ENCODE measurements at regions not wholly inside any gene's neighbourhood (a gene's known extent, or its start where the extent isn't known, plus 50 kb on each side); places are given as distances from the start of the nearest gene placed in this dataset.

- no peak for DNase-seq
- Histone ChIP-seq H3K27ac (ENCODE audit: low read depth in 2 of 2, low read length in 1 of 2) (no peak overlapping the region), H2AFZ (ENCODE audit: low read depth) (no peak overlapping the region), H3K27me3 (ENCODE audit: insufficient read depth) (no peaks in the 10 kb centered on the region), H3F3A (replicated peaks; ENCODE audit: insufficient read depth) (no peaks in the 10 kb centered on the region), H3K4me2 (no peak overlapping the region), H3K36me3 (replicated peaks in 1 of 2; ENCODE audit: control insufficient read depth in 1 of 2, insufficient read depth in 2 of 2, low read length in 1 of 2) (no peaks in the 10 kb centered on the region), H3K4me1 (ENCODE audit: control insufficient read depth in 1 of 2, insufficient read depth in 2 of 2, low read depth in 1 of 2, low read length in 1 of 2) (peaks cover 0 to 20% of the 10 kb centered on the region in 2 experiments; a peak in 2 of 4 replicates), H4K20me1 (ENCODE audit: insufficient read depth) (no peaks in the 10 kb centered on the region), H3K4me3 (ENCODE audit: low read depth in 2 of 2, low read length in 1 of 2) (no peak overlapping the region), H3K9ac (no peak overlapping the region), H3K9me2 (no peaks in the 10 kb centered on the region), H3K9me3 (no peaks in the 10 kb centered on the region), H3K79me2 (ENCODE audit: insufficient read depth) (no peaks in the 10 kb centered on the region)
- ChIA-PET CTCF (interaction anchor here (0.6 to 7.3 kb wide), 5 partner anchors 12 to 892 kb away, joined by 3 to 39 read pairs (median 10); no protein-coding TSS in a partner anchor), POLR2A (no interaction called here)
- WGBS (ENCODE audit: low lambda C conversion rate), result 6% methylated on average over 2 of the region's 2 CpGs
- TF ChIP-seq EZH2phosphoT487 (IDR thresholded peaks at IDR 0.05; ENCODE audit: borderline replicate concordance, low read depth), result no peak
- peak; percentile 16; the same call in 1 of the 2 replicates for TF ChIP-seq GATA2 (CRISPR knock-in tag; IDR thresholded peaks at IDR 0.05)
These were observed 251.0 kb upstream of the MCTP2 start for GRCh38 chr15:93980261-93980911.

- DNase-seq, result peak; percentile 16
- CTCF ChIA-PET, result interaction anchor here (0.6 to 2.8 kb wide), 22 partner anchors 7 to 944 kb away, joined by 3 to 30 read pairs (median 3); partner anchors contain the start of gene RGMA
- 52% methylated on average over 6 of the region's 6 CpGs for WGBS (ENCODE audit: low lambda C conversion rate)
These were observed 256.4 kb upstream of the MCTP2 start for GRCh38 chr15:93974804-93975481.

More at GRCh38 chr15:93974804-93975481, 256.4 kb upstream of the MCTP2 start:
- no peaks in the 10 kb centered on the region for H3K27me3 ChIP-seq (ENCODE audit: insufficient read depth)
- no peak overlapping the region for H3K27ac ChIP-seq (ENCODE audit: low read depth in 2 of 2, low read length in 1 of 2)
- no peaks in the 10 kb centered on the region for H3K36me3 ChIP-seq (replicated peaks in 1 of 2; ENCODE audit: control insufficient read depth in 1 of 2, insufficient read depth in 2 of 2, low read length in 1 of 2)
- H3K4me3 ChIP-seq (ENCODE audit: low read depth in 2 of 2, low read length in 1 of 2), result no peak overlapping the region
- H4K20me1 ChIP-seq (ENCODE audit: insufficient read depth), result no peaks in the 10 kb centered on the region
- POLR2A ChIA-PET, result no interaction called here
- no peaks in the 10 kb centered on the region for H3K9me2 ChIP-seq
- TF ChIP-seq FOSL2 (IDR thresholded peaks at IDR 0.05; ENCODE audit: borderline replicate concordance, low read depth), result no peak
- TF ChIP-seq, protein P1, sequence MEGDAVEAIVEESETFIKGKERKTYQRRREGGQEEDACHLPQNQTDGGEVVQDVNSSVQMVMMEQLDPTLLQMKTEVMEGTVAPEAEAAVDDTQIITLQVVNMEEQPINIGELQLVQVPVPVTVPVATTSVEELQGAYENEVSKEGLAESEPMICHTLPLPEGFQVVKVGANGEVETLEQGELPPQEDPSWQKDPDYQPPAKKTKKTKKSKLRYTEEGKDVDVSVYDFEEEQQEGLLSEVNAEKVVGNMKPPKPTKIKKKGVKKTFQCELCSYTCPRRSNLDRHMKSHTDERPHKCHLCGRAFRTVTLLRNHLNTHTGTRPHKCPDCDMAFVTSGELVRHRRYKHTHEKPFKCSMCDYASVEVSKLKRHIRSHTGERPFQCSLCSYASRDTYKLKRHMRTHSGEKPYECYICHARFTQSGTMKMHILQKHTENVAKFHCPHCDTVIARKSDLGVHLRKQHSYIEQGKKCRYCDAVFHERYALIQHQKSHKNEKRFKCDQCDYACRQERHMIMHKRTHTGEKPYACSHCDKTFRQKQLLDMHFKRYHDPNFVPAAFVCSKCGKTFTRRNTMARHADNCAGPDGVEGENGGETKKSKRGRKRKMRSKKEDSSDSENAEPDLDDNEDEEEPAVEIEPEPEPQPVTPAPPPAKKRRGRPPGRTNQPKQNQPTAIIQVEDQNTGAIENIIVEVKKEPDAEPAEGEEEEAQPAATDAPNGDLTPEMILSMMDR (IDR thresholded peaks at IDR 0.05), result peak; percentile 51
- no peak for TF ChIP-seq TEAD4 (IDR thresholded peaks at IDR 0.05; ENCODE audit: borderline replicate concordance, insufficient read depth)
- TF ChIP-seq, protein P2, sequence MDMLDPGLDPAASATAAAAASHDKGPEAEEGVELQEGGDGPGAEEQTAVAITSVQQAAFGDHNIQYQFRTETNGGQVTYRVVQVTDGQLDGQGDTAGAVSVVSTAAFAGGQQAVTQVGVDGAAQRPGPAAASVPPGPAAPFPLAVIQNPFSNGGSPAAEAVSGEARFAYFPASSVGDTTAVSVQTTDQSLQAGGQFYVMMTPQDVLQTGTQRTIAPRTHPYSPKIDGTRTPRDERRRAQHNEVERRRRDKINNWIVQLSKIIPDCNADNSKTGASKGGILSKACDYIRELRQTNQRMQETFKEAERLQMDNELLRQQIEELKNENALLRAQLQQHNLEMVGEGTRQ (IDR thresholded peaks at IDR 0.05; ENCODE audit: borderline replicate concordance, low read depth, low read length), result no peak
- no peak for TF ChIP-seq RFX5 (IDR thresholded peaks at IDR 0.05; ENCODE audit: low read length)
- peak; percentile 77 for TF ChIP-seq RAD21 (IDR thresholded peaks at IDR 0.05; ENCODE audit: low read length)
- no peak for TF ChIP-seq JUND (IDR thresholded peaks at IDR 0.05)
- no peak for TF ChIP-seq EZH2phosphoT487 (IDR thresholded peaks at IDR 0.05; ENCODE audit: borderline replicate concordance, low read depth)
- peak; percentile 53; the same call in 1 of the 2 replicates for TF ChIP-seq SMC3 (IDR thresholded peaks at IDR 0.05; ENCODE audit: low read depth, low read length)
- TF ChIP-seq, protein P3, sequence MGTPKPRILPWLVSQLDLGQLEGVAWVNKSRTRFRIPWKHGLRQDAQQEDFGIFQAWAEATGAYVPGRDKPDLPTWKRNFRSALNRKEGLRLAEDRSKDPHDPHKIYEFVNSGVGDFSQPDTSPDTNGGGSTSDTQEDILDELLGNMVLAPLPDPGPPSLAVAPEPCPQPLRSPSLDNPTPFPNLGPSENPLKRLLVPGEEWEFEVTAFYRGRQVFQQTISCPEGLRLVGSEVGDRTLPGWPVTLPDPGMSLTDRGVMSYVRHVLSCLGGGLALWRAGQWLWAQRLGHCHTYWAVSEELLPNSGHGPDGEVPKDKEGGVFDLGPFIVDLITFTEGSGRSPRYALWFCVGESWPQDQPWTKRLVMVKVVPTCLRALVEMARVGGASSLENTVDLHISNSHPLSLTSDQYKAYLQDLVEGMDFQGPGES (IDR thresholded peaks at IDR 0.05; ENCODE audit: low read depth, low read length), result no peak
- TF ChIP-seq, protein P4, sequence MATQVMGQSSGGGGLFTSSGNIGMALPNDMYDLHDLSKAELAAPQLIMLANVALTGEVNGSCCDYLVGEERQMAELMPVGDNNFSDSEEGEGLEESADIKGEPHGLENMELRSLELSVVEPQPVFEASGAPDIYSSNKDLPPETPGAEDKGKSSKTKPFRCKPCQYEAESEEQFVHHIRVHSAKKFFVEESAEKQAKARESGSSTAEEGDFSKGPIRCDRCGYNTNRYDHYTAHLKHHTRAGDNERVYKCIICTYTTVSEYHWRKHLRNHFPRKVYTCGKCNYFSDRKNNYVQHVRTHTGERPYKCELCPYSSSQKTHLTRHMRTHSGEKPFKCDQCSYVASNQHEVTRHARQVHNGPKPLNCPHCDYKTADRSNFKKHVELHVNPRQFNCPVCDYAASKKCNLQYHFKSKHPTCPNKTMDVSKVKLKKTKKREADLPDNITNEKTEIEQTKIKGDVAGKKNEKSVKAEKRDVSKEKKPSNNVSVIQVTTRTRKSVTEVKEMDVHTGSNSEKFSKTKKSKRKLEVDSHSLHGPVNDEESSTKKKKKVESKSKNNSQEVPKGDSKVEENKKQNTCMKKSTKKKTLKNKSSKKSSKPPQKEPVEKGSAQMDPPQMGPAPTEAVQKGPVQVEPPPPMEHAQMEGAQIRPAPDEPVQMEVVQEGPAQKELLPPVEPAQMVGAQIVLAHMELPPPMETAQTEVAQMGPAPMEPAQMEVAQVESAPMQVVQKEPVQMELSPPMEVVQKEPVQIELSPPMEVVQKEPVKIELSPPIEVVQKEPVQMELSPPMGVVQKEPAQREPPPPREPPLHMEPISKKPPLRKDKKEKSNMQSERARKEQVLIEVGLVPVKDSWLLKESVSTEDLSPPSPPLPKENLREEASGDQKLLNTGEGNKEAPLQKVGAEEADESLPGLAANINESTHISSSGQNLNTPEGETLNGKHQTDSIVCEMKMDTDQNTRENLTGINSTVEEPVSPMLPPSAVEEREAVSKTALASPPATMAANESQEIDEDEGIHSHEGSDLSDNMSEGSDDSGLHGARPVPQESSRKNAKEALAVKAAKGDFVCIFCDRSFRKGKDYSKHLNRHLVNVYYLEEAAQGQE (IDR thresholded peaks at IDR 0.05; ENCODE audit: low read depth, low read length), result no peak
- H2AFZ ChIP-seq (ENCODE audit: low read depth), result no peak overlapping the region
- no peak overlapping the region for H3K9ac ChIP-seq
- H3K4me1 ChIP-seq (ENCODE audit: control insufficient read depth in 1 of 2, insufficient read depth in 2 of 2, low read depth in 1 of 2, low read length in 1 of 2), result no peaks in the 10 kb centered on the region
- H3K9me3 ChIP-seq, result no peaks in the 10 kb centered on the region
- H3K4me2 ChIP-seq, result no peak overlapping the region
- H3K79me2 ChIP-seq (ENCODE audit: insufficient read depth), result no peaks in the 10 kb centered on the region
- H3F3A ChIP-seq (replicated peaks; ENCODE audit: insufficient read depth), result no peaks in the 10 kb centered on the region

All from SK-N-SH (cell line).